Cardiac muscle cell (in vitro differentiated cells and primary cell): ENCODE measurements at regions not wholly inside any gene's neighbourhood (a gene's known extent, or its start where the extent isn't known, plus 50 kb on each side); places are given as distances from the start of the nearest gene placed in this dataset.

Experiments
- DNase-seq, 2 donors: peaks; one replicate each; pipeline versions ENCODE4 v3.0.0 to v3.0.0-alpha.2; 2010 to 2017; ENCODE audit warnings: low read depth in 1 of 2, low spot score in 1 of 2
- H3K27ac ChIP-seq: fragments of 200-600 bp; sonication (generic); 2 replicates; pipeline ENCODE4 v1.5.1; 2016
- H3K27me3 ChIP-seq: fragments of 200-600 bp; sonication (generic); 2 replicates; pipeline ENCODE4 v1.6.0; 2016; ENCODE audit warnings: control low read depth
- H3K36me3 ChIP-seq: fragments of 200-600 bp; sonication (generic); 2 replicates; pipeline ENCODE4 v1.5.1; 2016; ENCODE audit warnings: control low read depth
- H3K4me1 ChIP-seq: fragments of 200-600 bp; sonication (generic); 2 replicates; pipeline ENCODE4 v1.8.1; 2017; ENCODE audit warnings: low read depth, mild to moderate bottlenecking, mixed run types
- H3K4me3 ChIP-seq: fragments of 200-600 bp; sonication (generic); 2 replicates; pipeline ENCODE4 v1.5.1; 2016; ENCODE audit warnings: mild to moderate bottlenecking
- H3K9me3 ChIP-seq: fragments of 200-600 bp; sonication (generic); 2 replicates; pipeline ENCODE4 v1.5.1; 2017; ENCODE audit warnings: low read depth, mild to moderate bottlenecking, control low read depth
- TF ChIP-seq, protein P1 (sequence below): IDR thresholded peaks from 2 replicates; pipeline ENCODE4 v1.5.1; 2012; ENCODE audit warnings: low read depth, mild to moderate bottlenecking, low read length

DNA sequence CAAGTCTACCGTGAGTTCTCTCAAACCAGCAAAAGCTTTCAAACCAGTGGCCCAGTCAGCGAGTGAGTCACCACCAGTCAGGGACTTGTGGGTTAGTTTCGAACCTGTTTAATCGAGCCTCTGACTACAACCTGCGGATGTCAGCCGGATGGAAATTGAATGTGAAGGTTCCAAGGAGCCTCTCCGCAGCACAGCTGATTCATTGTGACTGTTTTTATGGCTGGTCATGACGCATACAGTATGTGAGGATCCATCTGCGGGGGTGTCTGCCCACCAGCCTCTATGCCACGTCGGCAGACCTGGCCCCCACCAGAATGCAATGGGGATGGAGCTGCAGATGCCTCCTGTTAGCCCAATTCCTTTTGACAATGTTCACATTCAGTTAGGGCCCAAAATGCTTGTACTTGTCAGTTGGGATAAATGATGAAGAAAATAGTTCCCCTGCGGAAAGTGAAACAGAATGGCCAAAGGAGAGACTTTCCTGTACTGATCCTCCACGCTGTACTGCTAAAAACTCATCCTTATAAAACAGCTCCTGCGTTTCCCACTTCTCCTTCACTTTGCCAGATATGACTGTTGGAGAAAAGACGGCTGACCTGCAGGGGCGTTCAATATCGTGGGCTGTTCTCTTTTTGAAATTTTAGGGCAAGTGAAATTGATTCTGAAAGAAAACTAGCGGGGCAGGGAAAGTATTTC is 206.6 kb downstream of the TFAP2B start:
- no peaks in the 10 kb centered on the region for H3K36me3 ChIP-seq
- DNase-seq = no peak
- H3K4me1 ChIP-seq = no peaks in the 10 kb centered on the region
- H3K27me3 ChIP-seq = no peaks in the 10 kb centered on the region
- H3K9me3 ChIP-seq = no peaks in the 10 kb centered on the region
- no peak overlapping the region for H3K27ac ChIP-seq
- TF ChIP-seq, protein P1, sequence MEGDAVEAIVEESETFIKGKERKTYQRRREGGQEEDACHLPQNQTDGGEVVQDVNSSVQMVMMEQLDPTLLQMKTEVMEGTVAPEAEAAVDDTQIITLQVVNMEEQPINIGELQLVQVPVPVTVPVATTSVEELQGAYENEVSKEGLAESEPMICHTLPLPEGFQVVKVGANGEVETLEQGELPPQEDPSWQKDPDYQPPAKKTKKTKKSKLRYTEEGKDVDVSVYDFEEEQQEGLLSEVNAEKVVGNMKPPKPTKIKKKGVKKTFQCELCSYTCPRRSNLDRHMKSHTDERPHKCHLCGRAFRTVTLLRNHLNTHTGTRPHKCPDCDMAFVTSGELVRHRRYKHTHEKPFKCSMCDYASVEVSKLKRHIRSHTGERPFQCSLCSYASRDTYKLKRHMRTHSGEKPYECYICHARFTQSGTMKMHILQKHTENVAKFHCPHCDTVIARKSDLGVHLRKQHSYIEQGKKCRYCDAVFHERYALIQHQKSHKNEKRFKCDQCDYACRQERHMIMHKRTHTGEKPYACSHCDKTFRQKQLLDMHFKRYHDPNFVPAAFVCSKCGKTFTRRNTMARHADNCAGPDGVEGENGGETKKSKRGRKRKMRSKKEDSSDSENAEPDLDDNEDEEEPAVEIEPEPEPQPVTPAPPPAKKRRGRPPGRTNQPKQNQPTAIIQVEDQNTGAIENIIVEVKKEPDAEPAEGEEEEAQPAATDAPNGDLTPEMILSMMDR = no peak
- H3K4me3 ChIP-seq = no peak overlapping the region

DNA sequence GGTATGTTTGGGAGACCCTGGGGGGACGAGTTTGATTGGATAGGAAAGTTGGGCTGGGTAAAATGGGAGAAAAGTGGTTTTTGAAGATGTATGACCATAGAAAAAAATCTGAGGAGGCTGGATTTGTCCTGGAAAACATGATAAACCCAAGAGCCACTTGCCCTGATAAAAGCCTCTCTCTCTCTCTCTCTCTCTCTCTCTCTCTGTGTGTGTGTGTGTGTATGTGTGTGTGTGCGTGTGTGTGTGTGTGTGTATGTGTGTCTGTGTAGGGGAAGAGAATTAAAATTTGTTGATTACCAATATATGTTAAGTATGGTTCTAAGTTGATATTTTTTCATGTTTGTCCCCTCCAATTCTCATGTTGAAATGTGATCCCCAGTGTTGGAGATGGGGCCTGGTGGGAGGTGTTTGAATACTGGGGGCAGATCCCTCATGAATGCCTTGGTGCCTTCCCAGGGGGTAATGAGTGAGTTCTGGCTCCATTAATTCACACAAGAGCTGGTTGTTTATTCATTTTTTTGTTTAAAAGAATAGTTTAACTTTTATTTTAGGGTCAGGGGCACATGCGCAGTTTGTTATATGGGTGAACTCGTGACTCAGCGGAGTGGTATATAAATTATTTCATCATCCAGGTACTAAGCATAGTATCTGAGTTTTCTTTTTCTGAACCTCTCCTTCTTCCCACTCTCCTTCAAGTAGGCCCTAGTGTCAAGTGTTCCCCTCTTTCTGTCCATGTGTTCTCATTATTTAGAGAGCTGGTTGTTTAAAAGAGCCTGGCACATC is 208.8 kb downstream of the TFAP2B start:
- Histone ChIP-seq H3K9me3 (no peaks in the 10 kb centered on the region), H3K4me3 (no peak overlapping the region), H3K36me3 (no peaks in the 10 kb centered on the region), H3K27ac (no peak overlapping the region), H3K4me1 (no peaks in the 10 kb centered on the region), H3K27me3 (no peaks in the 10 kb centered on the region)
- no peak for DNase-seq
- TF ChIP-seq, protein P1 = no peak

DNA sequence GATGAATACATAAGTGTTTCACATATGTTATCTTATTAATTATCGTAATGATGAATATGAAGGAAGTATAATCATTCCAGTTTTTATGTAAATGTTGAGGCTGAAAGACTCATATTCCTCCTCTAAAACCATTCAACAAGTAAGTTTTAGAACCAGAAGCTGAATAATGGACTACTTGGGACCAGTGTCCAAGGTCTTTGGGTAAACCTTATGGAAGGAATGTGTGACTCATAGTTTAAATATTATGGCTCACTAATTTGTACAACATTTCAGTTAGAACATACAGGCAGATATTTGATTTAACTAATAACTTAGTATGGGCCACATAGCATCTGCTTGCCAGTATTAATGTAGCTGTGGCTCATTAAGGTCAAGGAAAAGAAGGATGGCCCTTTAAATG is 209.6 kb downstream of the TFAP2B start:
- Histone ChIP-seq H3K27ac (no peak overlapping the region), H3K27me3 (no peaks in the 10 kb centered on the region), H3K4me1 (no peaks in the 10 kb centered on the region), H3K9me3 (no peaks in the 10 kb centered on the region), H3K4me3 (no peak overlapping the region), H3K36me3 (no peaks in the 10 kb centered on the region)
- TF ChIP-seq, protein P1 = no peak
- DNase-seq = no peak

DNA sequence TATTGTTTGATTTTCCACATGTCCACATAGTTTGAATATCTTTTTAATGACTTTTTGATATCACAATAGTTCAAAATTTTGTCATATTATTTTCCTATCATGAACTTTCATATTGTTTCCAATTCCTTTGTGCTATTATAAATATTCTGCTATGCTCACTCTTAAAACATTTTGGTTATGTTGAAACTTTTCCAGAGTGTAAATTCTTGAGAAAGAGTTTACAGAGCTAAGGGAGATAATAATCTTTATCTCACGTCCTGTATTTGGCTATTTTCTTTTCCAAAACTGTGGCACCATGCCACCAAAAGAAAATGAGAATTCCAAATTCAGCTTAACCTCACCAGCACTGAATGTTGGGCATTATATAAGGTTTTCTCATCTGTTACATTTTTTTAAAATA is 210.9 kb downstream of the TFAP2B start:
- Histone ChIP-seq H3K4me1 (no peaks in the 10 kb centered on the region), H3K36me3 (no peaks in the 10 kb centered on the region), H3K27me3 (no peaks in the 10 kb centered on the region), H3K4me3 (no peak overlapping the region), H3K27ac (no peak overlapping the region), H3K9me3 (no peaks in the 10 kb centered on the region)
- TF ChIP-seq, protein P1 = no peak
- no peak for DNase-seq

DNA sequence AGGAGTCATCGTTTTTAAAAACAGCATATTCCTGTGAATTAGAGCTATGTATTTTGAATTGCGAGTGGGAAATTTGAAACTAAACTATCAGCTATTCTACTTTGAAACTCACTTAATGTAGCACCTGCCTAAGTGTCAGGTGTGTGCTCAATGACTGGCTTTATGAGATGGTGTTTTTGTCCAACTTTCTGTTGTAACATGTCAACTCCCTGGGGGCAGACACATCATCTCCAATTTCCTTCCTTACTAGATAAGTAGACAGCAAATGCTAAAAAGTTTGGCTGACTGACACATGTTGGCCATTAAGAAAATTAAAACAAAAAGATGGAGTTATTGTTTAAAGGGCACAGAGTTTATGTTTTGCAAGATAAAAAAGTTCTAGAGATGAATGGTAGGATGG is 226.9 kb downstream of the TFAP2B start:
- no peaks in the 10 kb centered on the region for H3K36me3 ChIP-seq
- H3K4me1 ChIP-seq = peaks cover 9% of the 10 kb centered on the region
- no peak overlapping the region for H3K4me3 ChIP-seq
- H3K27me3 ChIP-seq = no peaks in the 10 kb centered on the region
- no peaks in the 10 kb centered on the region for H3K9me3 ChIP-seq
- DNase-seq = no peak
- no peak overlapping the region for H3K27ac ChIP-seq
- TF ChIP-seq, protein P1 = no peak
